GM12878 (cell line): ENCODE measurements at regions not wholly inside any gene's neighbourhood (a gene's known extent, or its start where the extent isn't known, plus 50 kb on each side); places are given as distances from the start of the nearest gene placed in this dataset.

ENCODE experiments used
- CBFB ChIP-seq: IDR thresholded peaks from 2 replicates; pipeline ENCODE4 v1.6.1; 2016; ENCODE audit warnings: antibody characterized with exemption, low read depth
- CUX1 ChIP-seq: IDR thresholded peaks from 2 replicates; pipeline ENCODE4 v1.6.1; 2012; ENCODE audit warnings: improper control_type of control experiment, low read depth, low read length; ENCODE audit not compliant: insufficient replicate concordance
- MEF2A ChIP-seq: IDR thresholded peaks from 2 replicates; pipeline ENCODE4 v1.6.1; 2011; ENCODE audit warnings: low read depth, mild to moderate bottlenecking, low read length, moderate library complexity; ENCODE audit not compliant: insufficient read depth
- SPI1 ChIP-seq: IDR thresholded peaks from 2 replicates; pipeline ENCODE4 v1.6.1; 2011; ENCODE audit warnings: low read depth, mild to moderate bottlenecking, low read length, moderate library complexity, borderline replicate concordance; ENCODE audit not compliant: insufficient read depth
- TARDBP ChIP-seq: IDR thresholded peaks from 2 replicates; pipeline ENCODE4 v1.6.1; 2016; ENCODE audit warnings: borderline replicate concordance
- TF ChIP-seq, protein P1 (sequence below): fragments of 450-650 bp; IDR thresholded peaks from 2 replicates; pipeline ENCODE4 v1.6.1; 2018; ENCODE audit warnings: mild to moderate bottlenecking, low read depth, moderate library complexity; ENCODE audit not compliant: partially characterized antibody

DNA sequence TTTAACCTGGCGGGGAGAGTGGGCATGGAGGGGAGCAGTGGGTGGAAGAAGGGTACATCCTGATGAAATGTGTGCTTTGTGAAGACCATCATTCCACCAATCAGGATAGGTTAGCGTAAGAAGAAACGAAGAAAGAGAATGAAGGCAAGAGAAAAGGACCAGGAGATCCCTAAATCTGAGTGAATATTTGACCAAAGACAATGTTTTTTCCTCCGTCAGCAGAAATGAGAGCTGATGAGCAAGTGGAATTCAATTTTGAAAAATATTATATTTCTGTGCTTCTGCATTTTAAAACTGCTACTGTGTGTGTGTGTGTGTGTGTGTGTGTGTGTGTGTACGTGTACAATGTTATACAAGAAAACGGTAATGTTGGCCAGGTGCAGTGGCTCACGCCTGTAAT, 58.3 kb upstream of the NOCT start (continued):
- TF ChIP-seq, protein P1, sequence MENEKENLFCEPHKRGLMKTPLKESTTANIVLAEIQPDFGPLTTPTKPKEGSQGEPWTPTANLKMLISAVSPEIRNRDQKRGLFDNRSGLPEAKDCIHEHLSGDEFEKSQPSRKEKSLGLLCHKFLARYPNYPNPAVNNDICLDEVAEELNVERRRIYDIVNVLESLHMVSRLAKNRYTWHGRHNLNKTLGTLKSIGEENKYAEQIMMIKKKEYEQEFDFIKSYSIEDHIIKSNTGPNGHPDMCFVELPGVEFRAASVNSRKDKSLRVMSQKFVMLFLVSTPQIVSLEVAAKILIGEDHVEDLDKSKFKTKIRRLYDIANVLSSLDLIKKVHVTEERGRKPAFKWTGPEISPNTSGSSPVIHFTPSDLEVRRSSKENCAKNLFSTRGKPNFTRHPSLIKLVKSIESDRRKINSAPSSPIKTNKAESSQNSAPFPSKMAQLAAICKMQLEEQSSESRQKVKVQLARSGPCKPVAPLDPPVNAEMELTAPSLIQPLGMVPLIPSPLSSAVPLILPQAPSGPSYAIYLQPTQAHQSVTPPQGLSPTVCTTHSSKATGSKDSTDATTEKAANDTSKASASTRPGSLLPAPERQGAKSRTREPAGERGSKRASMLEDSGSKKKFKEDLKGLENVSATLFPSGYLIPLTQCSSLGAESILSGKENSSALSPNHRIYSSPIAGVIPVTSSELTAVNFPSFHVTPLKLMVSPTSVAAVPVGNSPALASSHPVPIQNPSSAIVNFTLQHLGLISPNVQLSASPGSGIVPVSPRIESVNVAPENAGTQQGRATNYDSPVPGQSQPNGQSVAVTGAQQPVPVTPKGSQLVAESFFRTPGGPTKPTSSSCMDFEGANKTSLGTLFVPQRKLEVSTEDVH, result no peak
- TF ChIP-seq CUX1 (no peak), MEF2A (no peak), SPI1 (no peak), TARDBP (no peak), CBFB (no peak)
